MM.1S (cell line): ENCODE measurements at regions not wholly inside any gene's neighbourhood (a gene's known extent, or its start where the extent isn't known, plus 50 kb on each side); places are given as distances from the start of the nearest gene placed in this dataset.

Source experiments
- DNase-seq: peaks from one replicate; pipeline ENCODE4 v3.0.0-alpha.2; 2015
- H2AFZ ChIP-seq: fragments of 300-600 bp; sonication (generic); 2 replicates; pipeline ENCODE4 v1.6.0; 2016; ENCODE audit warnings: antibody characterized with exemption, low read length
- H3F3A ChIP-seq: fragments of 300-600 bp; sonication (generic); 2 replicates; pipeline ENCODE4 v1.6.1; 2016; ENCODE audit warnings: mild to moderate bottlenecking, antibody characterized with exemption, low read length, moderate library complexity, mixed read lengths; ENCODE audit not compliant: insufficient read depth
- H3K27ac ChIP-seq: fragments of 300-600 bp; sonication (generic); 2 replicates; pipeline ENCODE4 v1.5.1; 2016; ENCODE audit warnings: mild to moderate bottlenecking, low read length
- H3K27me3 ChIP-seq: fragments of 300-600 bp; sonication (generic); replicated peaks from 2 replicates; pipeline ENCODE4 v1.6.0; 2016; ENCODE audit warnings: low read length; ENCODE audit not compliant: insufficient read depth
- H3K36me3 ChIP-seq: fragments of 300-600 bp; sonication (generic); replicated peaks from 2 replicates; pipeline ENCODE4 v1.6.1; 2016; ENCODE audit warnings: mild to moderate bottlenecking, low read length, mixed read lengths; ENCODE audit not compliant: insufficient read depth
- H3K4me1 ChIP-seq: fragments of 300-600 bp; sonication (generic); 2 replicates; pipeline ENCODE4 v1.6.1; 2016; ENCODE audit warnings: low read length, mixed read lengths
- H3K4me2 ChIP-seq: fragments of 300-600 bp; sonication (generic); 2 replicates; pipeline ENCODE4 v1.6.0; 2016; ENCODE audit warnings: low read depth, low read length
- H3K4me3 ChIP-seq: fragments of 300-600 bp; sonication (generic); 2 replicates; pipeline ENCODE4 v1.5.1; 2016; ENCODE audit warnings: low read length, mixed read lengths
- H3K79me2 ChIP-seq: fragments of 300-600 bp; sonication (generic); 2 replicates; pipeline ENCODE4 v1.6.1; 2016; ENCODE audit warnings: mixed run types, low read length, mixed read lengths
- H3K9ac ChIP-seq: fragments of 300-600 bp; sonication (generic); 2 replicates; pipeline ENCODE4 v1.6.1; 2016; ENCODE audit warnings: low read length, mixed read lengths
- H3K9me2 ChIP-seq: fragments of 300-600 bp; sonication (generic); replicated peaks from 2 replicates; pipeline ENCODE4 v1.6.1; 2016; ENCODE audit warnings: mild to moderate bottlenecking, low read length, mixed read lengths; ENCODE audit not compliant: insufficient read depth
- H3K9me3 ChIP-seq: fragments of 300-600 bp; sonication (generic); replicated peaks from 2 replicates; pipeline ENCODE4 v1.6.1; 2016; ENCODE audit warnings: mild to moderate bottlenecking, low read length, mixed read lengths; ENCODE audit not compliant: insufficient read depth
- H4K20me1 ChIP-seq: fragments of 300-600 bp; sonication (generic); 2 replicates; pipeline ENCODE4 v1.6.1; 2016; ENCODE audit warnings: mild to moderate bottlenecking, low read length, moderate library complexity, mixed read lengths; ENCODE audit not compliant: insufficient read depth
- CTCF ChIP-seq: fragments of 300-600 bp; sonication (generic); IDR thresholded peaks from 2 replicates; pipeline ENCODE4 v1.5.1; 2016; ENCODE audit warnings: antibody characterized with exemption, low read length, mixed read lengths
- EZH2 ChIP-seq: fragments of 300-600 bp; sonication (generic); optimal IDR thresholded peaks from 2 replicates; pipeline ENCODE3; 2017; ENCODE audit warnings: low read depth, mild to moderate bottlenecking, antibody characterized with exemption, low read length, mixed read lengths
- EZH2phosphoT487 ChIP-seq: fragments of 300-600 bp; sonication (generic); IDR thresholded peaks from 2 replicates; pipeline ENCODE4 v1.6.1; 2018; ENCODE audit warnings: antibody characterized with exemption, low read length

DNA sequence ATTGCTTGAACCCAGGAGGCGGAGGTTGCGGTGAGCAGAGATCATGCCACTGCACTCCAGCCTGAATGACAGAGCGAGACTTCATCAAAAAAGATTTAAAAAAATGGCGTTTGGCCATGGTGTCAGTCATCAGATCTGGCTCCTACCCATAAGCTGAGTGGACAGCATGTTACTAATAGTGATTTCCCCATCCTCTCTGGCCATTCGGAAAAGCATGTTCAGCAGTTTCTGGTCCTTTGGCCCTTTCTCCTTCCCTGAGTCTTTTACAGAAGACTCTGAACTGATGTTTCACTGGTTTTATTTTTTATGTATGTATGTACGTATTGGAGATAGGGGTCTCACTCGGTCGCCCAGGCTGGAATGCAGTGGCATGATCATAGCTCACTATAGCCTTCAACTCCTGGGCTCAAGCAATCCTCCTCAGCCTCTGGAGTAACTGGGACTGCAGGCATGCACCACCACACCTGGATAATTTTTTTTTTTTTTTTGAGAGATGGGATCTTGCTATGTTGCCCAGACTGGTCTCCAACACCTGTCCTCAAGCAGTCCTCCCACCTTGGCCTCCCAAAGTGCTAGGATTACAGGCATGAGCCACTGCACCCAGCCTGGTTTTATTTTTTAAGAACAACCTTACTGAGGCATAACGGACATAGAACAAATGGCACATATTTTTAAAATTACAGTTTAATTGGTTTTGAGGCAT lies 84.2 kb upstream of the CNKSR3 start:
- Histone ChIP-seq H3K4me2 (no peak overlapping the region), H3F3A (no peaks in the 10 kb centered on the region), H3K4me3 (no peak overlapping the region), H3K4me1 (no peaks in the 10 kb centered on the region), H3K36me3 (no peaks in the 10 kb centered on the region), H3K9ac (no peak overlapping the region), H3K27me3 (no peaks in the 10 kb centered on the region), H3K9me3 (no peaks in the 10 kb centered on the region), H3K27ac (no peak overlapping the region), H3K79me2 (no peaks in the 10 kb centered on the region), H3K9me2 (no peaks in the 10 kb centered on the region), H2AFZ (no peak overlapping the region), H4K20me1 (no peaks in the 10 kb centered on the region)
- TF ChIP-seq EZH2 = no peak
- TF ChIP-seq EZH2phosphoT487 = no peak
- TF ChIP-seq CTCF = no peak
- DNase-seq = no peak

- H2AFZ ChIP-seq = no peak overlapping the region
- no peak for DNase-seq
- H3K9me2 ChIP-seq = no peaks in the 10 kb centered on the region
- no peaks in the 10 kb centered on the region for H4K20me1 ChIP-seq
- H3K27ac ChIP-seq = no peak overlapping the region
- no peaks in the 10 kb centered on the region for H3F3A ChIP-seq
- no peak overlapping the region for H3K4me3 ChIP-seq
- no peaks in the 10 kb centered on the region for H3K79me2 ChIP-seq
- no peak overlapping the region for H3K9ac ChIP-seq
- no peaks in the 10 kb centered on the region for H3K27me3 ChIP-seq
- H3K4me1 ChIP-seq = no peaks in the 10 kb centered on the region
- no peaks in the 10 kb centered on the region for H3K36me3 ChIP-seq
- TF ChIP-seq EZH2phosphoT487 (no peak), EZH2 (no peak), CTCF (no peak)
- no peak overlapping the region for H3K4me2 ChIP-seq
- H3K9me3 ChIP-seq = no peaks in the 10 kb centered on the region
Measured at GRCh38 chr6:154595538-154595937, 85.1 kb upstream of the CNKSR3 start.

GRCh38 chr6:154596009-154596408 lies 85.5 kb upstream of the CNKSR3 start:
- H3K27ac ChIP-seq = no peak overlapping the region
- no peaks in the 10 kb centered on the region for H3K27me3 ChIP-seq
- no peaks in the 10 kb centered on the region for H3K36me3 ChIP-seq
- H3F3A ChIP-seq = no peaks in the 10 kb centered on the region
- no peak overlapping the region for H3K4me3 ChIP-seq
- TF ChIP-seq CTCF = no peak
- TF ChIP-seq EZH2 = no peak
- no peak for TF ChIP-seq EZH2phosphoT487
- H4K20me1 ChIP-seq = no peaks in the 10 kb centered on the region
- H3K4me2 ChIP-seq = no peak overlapping the region
- H3K79me2 ChIP-seq = no peaks in the 10 kb centered on the region
- H3K9me3 ChIP-seq = no peaks in the 10 kb centered on the region
- H2AFZ ChIP-seq = no peak overlapping the region
- H3K9me2 ChIP-seq = no peaks in the 10 kb centered on the region
- H3K9ac ChIP-seq = no peak overlapping the region
- no peaks in the 10 kb centered on the region for H3K4me1 ChIP-seq
- no peak for DNase-seq
